ENCODE measurements at regions not wholly inside any gene's neighbourhood (a gene's known extent, or its start where the extent isn't known, plus 50 kb on each side); places are given as distances from the start of the nearest gene placed in this dataset.

DNA sequence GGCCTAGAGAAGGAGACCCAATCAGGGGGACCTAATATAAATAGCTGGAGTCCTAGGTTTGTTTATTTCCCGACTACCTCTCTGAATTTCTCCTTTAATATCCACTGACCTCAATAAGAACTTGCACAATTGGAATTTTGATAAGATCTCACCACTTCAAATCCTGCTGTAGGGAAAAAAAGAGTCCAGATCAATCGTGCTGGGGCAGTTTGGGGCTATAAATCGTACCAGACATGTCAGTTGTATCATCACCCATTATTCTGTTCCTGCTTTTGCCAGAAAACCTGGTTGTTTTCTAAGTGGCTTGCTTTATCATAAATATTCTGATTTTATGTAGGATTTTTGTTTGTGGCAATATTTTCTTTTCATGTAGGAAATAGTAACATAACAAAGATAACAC is 281.3 kb downstream of the DIPK2A start:
- TF ChIP-seq, protein P1, sequence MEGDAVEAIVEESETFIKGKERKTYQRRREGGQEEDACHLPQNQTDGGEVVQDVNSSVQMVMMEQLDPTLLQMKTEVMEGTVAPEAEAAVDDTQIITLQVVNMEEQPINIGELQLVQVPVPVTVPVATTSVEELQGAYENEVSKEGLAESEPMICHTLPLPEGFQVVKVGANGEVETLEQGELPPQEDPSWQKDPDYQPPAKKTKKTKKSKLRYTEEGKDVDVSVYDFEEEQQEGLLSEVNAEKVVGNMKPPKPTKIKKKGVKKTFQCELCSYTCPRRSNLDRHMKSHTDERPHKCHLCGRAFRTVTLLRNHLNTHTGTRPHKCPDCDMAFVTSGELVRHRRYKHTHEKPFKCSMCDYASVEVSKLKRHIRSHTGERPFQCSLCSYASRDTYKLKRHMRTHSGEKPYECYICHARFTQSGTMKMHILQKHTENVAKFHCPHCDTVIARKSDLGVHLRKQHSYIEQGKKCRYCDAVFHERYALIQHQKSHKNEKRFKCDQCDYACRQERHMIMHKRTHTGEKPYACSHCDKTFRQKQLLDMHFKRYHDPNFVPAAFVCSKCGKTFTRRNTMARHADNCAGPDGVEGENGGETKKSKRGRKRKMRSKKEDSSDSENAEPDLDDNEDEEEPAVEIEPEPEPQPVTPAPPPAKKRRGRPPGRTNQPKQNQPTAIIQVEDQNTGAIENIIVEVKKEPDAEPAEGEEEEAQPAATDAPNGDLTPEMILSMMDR (IDR thresholded peaks at IDR 0.05) = no peak
- H3K4me1 Mint-ChIP-seq (ENCODE audit: low read depth) = no peaks in the 10 kb centered on the region

DNA sequence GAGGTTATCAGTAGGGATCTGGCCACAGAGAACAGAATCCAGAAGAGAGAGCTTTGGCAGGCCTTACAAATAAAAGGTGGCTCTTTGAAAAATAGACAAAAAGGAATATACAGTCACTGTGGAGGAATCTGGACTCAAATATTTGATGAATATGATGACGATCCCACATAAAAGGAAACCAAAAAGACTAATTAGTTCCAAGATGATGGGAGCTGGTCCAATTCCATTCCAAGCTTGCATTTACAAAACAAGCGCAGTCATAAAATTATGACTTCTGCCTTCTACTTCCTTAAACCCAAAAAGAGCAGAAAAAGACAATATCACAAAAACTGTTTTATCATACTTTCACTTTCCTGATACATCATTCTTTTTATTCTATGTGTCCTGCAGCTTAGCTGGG is 285.8 kb downstream of the DIPK2A start:
- DNase-seq = no peak
- Mint-ChIP-seq H3K27me3 (ENCODE audit: insufficient read depth) (no peaks in the 10 kb centered on the region), H3K36me3 (ENCODE audit: low read depth) (no peaks in the 10 kb centered on the region; the same call in 1 of the 2 replicates), H3K9me3 (peaks cover 64% of the 10 kb centered on the region), H3K27ac (no peak overlapping the region), H3K4me1 (ENCODE audit: low read depth) (no peaks in the 10 kb centered on the region), H3K4me3 (no peak overlapping the region)
- TF ChIP-seq, protein P1 (IDR thresholded peaks at IDR 0.05) = no peak

More for the DNA sequence above, 281.3 kb downstream of the DIPK2A start:
- no peak overlapping the region for H3K4me3 Mint-ChIP-seq
- peaks cover 58% of the 10 kb centered on the region for H3K9me3 Mint-ChIP-seq
- H3K27ac Mint-ChIP-seq = no peak overlapping the region
- H3K36me3 Mint-ChIP-seq (ENCODE audit: low read depth) = no peaks in the 10 kb centered on the region; the same call in 1 of the 2 replicates
- H3K27me3 Mint-ChIP-seq (ENCODE audit: insufficient read depth) = no peaks in the 10 kb centered on the region
- DNase-seq = no peak

DNA sequence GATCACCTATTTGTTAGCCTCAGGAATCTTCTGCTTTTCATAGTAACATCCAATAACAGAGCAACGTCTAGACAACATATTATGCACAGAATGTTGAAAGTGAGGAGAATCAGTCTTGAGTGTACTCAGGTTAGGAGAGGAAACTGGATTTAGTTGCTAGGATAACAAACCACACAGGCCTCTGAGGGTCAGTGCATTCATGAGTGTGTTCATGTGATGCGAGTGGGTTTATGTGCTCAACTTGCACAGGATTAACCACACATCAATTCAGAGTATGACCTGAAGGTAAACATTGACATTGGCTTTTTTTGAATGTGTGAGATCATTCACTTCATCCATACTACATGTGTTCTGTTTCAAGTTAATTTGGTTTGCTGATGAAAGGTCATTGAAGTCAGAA is 287.6 kb downstream of the DIPK2A start:
- no peaks in the 10 kb centered on the region; the same call in 1 of the 2 replicates for H3K36me3 Mint-ChIP-seq (ENCODE audit: low read depth)
- H3K9me3 Mint-ChIP-seq = peaks cover 61% of the 10 kb centered on the region
- TF ChIP-seq, protein P1 (IDR thresholded peaks at IDR 0.05) = no peak
- no peak overlapping the region for H3K4me3 Mint-ChIP-seq
- no peaks in the 10 kb centered on the region for H3K4me1 Mint-ChIP-seq (ENCODE audit: low read depth)
- H3K27me3 Mint-ChIP-seq (ENCODE audit: insufficient read depth) = no peaks in the 10 kb centered on the region
- DNase-seq = no peak
- H3K27ac Mint-ChIP-seq = no peak overlapping the region

DNA sequence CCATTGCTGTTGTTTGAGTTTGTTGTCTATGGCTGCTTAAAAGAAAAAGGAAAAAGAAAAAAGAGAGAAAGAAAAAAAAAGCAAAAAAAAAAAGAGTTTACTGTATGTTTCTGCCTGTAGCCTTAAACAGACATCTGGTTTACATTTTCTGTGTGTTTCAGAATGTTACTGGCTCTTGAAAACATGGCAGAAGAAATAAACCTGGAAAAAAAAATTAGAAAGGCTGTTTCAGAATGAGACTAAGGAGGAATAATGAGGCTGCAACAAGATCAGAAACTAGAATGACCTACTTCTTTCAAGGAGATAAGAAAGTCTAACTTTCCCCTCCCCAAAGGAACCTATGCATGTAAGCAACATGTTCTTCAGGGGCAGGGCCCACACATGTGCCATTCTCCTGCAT is 292.1 kb downstream of the DIPK2A start:
- H3K4me3 Mint-ChIP-seq = no peak overlapping the region
- no peaks in the 10 kb centered on the region for H3K27me3 Mint-ChIP-seq (ENCODE audit: insufficient read depth)
- no peak overlapping the region for H3K27ac Mint-ChIP-seq
- DNase-seq = no peak
- H3K4me1 Mint-ChIP-seq (ENCODE audit: low read depth) = no peaks in the 10 kb centered on the region
- TF ChIP-seq, protein P1 (IDR thresholded peaks at IDR 0.05) = no peak
- H3K9me3 Mint-ChIP-seq = peaks cover 66% of the 10 kb centered on the region
- H3K36me3 Mint-ChIP-seq (ENCODE audit: low read depth) = no peaks in the 10 kb centered on the region

DNA sequence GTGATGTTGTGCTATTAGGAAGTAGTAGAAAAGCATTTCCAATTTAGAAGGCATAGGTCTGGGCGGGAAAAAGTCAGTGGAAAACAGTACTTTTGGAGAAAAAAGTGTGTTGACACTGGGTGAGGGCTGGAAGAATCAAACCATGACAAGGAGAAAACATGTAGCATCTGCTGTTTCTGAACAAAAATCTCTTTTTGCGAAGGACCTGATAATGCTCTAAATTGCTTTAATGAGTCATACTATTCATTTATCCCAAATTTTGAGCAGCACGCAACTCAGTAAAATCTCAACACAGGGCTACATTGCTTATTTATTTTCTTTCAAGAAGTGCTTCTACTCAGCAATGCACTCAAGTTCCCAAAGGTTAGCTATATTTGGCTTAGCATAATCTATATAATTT is 292.7 kb downstream of the DIPK2A start:
- H3K4me3 Mint-ChIP-seq = no peak overlapping the region
- H3K27ac Mint-ChIP-seq = no peak overlapping the region
- DNase-seq = no peak
- peaks cover 65% of the 10 kb centered on the region for H3K9me3 Mint-ChIP-seq
- H3K4me1 Mint-ChIP-seq (ENCODE audit: low read depth) = no peaks in the 10 kb centered on the region
- no peaks in the 10 kb centered on the region for H3K36me3 Mint-ChIP-seq (ENCODE audit: low read depth)
- H3K27me3 Mint-ChIP-seq (ENCODE audit: insufficient read depth) = no peaks in the 10 kb centered on the region
- TF ChIP-seq, protein P1 (IDR thresholded peaks at IDR 0.05) = no peak

DNA sequence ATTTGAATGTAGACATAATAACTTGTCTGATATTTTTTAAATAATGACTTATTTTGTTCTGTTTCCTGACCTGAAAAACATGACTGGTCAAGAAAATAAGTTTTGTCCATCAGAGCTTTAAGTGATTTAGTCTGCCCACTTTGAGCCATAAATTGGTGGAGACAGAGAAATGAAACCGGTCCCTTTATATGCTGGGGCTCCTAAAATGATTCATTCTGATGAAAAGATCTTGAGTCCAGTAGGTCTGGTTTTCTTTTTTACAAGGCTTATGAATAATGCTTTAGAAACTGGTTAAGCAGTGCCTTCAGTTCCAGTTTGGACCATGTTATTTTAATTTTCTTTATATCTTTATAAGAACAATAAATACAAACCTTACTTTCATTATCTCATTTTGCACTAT is 293.2 kb downstream of the DIPK2A start:
- Mint-ChIP-seq H3K9me3 (peaks cover 61% of the 10 kb centered on the region), H3K27ac (no peak overlapping the region), H3K4me1 (ENCODE audit: low read depth) (no peaks in the 10 kb centered on the region), H3K27me3 (ENCODE audit: insufficient read depth) (no peaks in the 10 kb centered on the region), H3K36me3 (ENCODE audit: low read depth) (no peaks in the 10 kb centered on the region), H3K4me3 (no peak overlapping the region)
- TF ChIP-seq, protein P1 (IDR thresholded peaks at IDR 0.05) = no peak
- DNase-seq = no peak
